ENCODE measurements at regions not wholly inside any gene's neighbourhood (a gene's known extent, or its start where the extent isn't known, plus 50 kb on each side); places are given as distances from the start of the nearest gene placed in this dataset.

DNA sequence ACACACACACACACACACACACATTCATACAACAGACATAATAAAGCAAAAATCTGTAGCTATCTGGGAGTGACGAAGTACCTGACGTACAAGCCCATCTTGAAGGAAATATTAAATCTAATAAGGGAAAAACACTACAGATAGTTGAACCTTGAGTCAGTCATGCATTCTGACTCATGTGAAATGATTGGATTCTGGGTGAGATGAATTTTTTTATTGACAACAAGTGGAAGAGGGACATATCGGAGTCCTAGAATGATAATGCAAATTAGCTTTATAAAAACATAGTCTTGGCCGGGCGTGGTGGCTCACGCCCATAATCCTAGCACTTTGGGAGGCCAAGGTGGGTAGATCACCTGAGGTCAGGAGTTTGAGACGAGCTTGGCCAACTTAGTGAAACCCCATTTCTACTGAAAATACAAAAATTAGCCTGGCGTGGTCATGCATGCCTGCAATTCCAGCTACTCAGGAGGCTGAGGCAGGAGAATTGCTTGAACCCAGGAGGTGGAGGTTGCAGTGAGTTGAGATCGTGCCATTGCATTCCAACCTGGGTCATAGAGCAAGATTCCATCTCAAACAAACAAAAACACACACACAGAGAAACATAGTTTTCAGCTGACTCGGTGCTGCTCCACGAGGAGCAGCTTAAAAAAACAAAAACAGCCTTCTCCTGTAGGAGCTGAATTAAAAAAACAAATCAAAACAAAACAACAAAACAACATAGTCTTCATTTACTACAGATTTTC, 154.4 kb upstream of the MKLN1 start (continued):
- TF ChIP-seq, protein P1, sequence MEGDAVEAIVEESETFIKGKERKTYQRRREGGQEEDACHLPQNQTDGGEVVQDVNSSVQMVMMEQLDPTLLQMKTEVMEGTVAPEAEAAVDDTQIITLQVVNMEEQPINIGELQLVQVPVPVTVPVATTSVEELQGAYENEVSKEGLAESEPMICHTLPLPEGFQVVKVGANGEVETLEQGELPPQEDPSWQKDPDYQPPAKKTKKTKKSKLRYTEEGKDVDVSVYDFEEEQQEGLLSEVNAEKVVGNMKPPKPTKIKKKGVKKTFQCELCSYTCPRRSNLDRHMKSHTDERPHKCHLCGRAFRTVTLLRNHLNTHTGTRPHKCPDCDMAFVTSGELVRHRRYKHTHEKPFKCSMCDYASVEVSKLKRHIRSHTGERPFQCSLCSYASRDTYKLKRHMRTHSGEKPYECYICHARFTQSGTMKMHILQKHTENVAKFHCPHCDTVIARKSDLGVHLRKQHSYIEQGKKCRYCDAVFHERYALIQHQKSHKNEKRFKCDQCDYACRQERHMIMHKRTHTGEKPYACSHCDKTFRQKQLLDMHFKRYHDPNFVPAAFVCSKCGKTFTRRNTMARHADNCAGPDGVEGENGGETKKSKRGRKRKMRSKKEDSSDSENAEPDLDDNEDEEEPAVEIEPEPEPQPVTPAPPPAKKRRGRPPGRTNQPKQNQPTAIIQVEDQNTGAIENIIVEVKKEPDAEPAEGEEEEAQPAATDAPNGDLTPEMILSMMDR (IDR thresholded peaks at IDR 0.05) = no peak

DNA sequence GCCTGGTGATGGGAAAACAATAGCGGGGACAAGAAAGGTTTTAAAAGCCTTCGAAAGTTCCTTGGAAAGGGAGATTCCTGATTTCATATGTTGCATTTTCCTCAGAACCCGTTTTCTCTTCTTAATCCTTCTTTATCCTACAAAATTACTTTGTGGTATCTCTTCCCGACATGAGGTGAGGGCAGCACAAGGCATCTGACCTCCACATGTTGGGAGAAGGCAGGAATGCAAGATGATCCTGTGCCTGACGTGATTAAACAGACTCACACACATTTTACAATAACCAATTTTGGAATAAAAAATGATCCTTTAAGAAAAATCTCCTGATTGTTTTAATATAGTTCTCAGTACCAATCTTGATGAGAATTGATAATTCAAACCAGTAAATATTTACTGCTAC, 153.3 kb upstream of the MKLN1 start:
- Mint-ChIP-seq H3K27ac (no peak overlapping the region), H3K27me3 (ENCODE audit: low read depth) (no peaks in the 10 kb centered on the region), H3K4me1 (no peaks in the 10 kb centered on the region), H3K36me3 (no peaks in the 10 kb centered on the region), H3K4me3 (no peak overlapping the region), H3K9me3 (peaks cover 3% of the 10 kb centered on the region; the same call in 1 of the 2 replicates)
- CTCF ChIA-PET = no interaction called here
- POLR2A ChIA-PET = no interaction called here
- ATAC-seq (no peak), DNase-seq (ENCODE audit: low spot score) (no peak)
- TF ChIP-seq SMAD4 (CRISPR knock-in tag; IDR thresholded peaks at IDR 0.05) (no peak), FOXP1 (CRISPR knock-in tag; IDR thresholded peaks at IDR 0.05; ENCODE audit: borderline replicate concordance) (no peak), ZNF317 (CRISPR knock-in tag; IDR thresholded peaks at IDR 0.05; ENCODE audit: borderline replicate concordance, low read depth) (no peak), SOX15 (CRISPR knock-in tag; IDR thresholded peaks at IDR 0.05) (no peak)
- TF ChIP-seq, protein P2, sequence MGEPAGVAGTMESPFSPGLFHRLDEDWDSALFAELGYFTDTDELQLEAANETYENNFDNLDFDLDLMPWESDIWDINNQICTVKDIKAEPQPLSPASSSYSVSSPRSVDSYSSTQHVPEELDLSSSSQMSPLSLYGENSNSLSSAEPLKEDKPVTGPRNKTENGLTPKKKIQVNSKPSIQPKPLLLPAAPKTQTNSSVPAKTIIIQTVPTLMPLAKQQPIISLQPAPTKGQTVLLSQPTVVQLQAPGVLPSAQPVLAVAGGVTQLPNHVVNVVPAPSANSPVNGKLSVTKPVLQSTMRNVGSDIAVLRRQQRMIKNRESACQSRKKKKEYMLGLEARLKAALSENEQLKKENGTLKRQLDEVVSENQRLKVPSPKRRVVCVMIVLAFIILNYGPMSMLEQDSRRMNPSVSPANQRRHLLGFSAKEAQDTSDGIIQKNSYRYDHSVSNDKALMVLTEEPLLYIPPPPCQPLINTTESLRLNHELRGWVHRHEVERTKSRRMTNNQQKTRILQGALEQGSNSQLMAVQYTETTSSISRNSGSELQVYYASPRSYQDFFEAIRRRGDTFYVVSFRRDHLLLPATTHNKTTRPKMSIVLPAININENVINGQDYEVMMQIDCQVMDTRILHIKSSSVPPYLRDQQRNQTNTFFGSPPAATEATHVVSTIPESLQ (CRISPR knock-in tag; IDR thresholded peaks at IDR 0.05) = no peak

DNA sequence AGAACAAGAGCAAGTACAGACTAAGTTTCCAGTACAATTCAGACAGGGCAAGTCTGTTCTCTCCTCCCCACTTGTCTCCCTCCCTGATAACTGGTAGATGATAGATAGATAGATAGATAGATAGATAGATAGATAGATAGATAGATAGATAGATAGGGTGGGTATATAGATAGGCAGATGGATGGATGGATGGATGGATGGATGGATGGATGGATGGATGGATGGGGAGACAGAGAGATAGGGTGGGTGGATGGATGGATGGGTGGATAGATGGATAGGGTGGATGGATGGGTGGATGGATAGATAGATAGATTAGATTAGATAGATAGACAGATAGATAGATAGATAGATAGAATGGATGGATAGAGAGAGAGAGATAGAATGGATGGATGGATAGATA, 152.8 kb upstream of the MKLN1 start:
- H3K27ac Mint-ChIP-seq = no peak overlapping the region
- DNase-seq (ENCODE audit: low spot score) = no peak
- TF ChIP-seq ESRRA (CRISPR knock-in tag; IDR thresholded peaks at IDR 0.05; ENCODE audit: borderline replicate concordance) = no peak
- TF ChIP-seq, protein P3, sequence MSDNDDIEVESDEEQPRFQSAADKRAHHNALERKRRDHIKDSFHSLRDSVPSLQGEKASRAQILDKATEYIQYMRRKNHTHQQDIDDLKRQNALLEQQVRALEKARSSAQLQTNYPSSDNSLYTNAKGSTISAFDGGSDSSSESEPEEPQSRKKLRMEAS (CRISPR knock-in tag; IDR thresholded peaks at IDR 0.05) = no peak
- TF ChIP-seq, protein P4, sequence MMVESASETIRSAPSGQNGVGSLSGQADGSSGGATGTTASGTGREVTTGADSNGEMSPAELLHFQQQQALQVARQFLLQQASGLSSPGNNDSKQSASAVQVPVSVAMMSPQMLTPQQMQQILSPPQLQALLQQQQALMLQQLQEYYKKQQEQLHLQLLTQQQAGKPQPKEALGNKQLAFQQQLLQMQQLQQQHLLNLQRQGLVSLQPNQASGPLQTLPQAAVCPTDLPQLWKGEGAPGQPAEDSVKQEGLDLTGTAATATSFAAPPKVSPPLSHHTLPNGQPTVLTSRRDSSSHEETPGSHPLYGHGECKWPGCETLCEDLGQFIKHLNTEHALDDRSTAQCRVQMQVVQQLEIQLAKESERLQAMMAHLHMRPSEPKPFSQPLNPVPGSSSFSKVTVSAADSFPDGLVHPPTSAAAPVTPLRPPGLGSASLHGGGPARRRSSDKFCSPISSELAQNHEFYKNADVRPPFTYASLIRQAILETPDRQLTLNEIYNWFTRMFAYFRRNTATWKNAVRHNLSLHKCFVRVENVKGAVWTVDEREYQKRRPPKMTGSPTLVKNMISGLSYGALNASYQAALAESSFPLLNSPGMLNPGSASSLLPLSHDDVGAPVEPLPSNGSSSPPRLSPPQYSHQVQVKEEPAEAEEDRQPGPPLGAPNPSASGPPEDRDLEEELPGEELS (CRISPR knock-in tag; IDR thresholded peaks at IDR 0.05) = no peak
- TF ChIP-seq EMX1 (CRISPR knock-in tag; IDR thresholded peaks at IDR 0.05) = no peak
- TF ChIP-seq KAT7 (CRISPR knock-in tag; IDR thresholded peaks at IDR 0.05; ENCODE audit: borderline replicate concordance) = no peak
- TF ChIP-seq ZNF671 (CRISPR knock-in tag; IDR thresholded peaks at IDR 0.05) = no peak
- TF ChIP-seq GTF2I (CRISPR knock-in tag; conservative IDR thresholded peaks at IDR 0.05) = no peak
- no peak for TF ChIP-seq TP53 (CRISPR knock-in tag; IDR thresholded peaks at IDR 0.05)
- TF ChIP-seq RORB (CRISPR knock-in tag; IDR thresholded peaks at IDR 0.05) = no peak
- TF ChIP-seq, protein P5, sequence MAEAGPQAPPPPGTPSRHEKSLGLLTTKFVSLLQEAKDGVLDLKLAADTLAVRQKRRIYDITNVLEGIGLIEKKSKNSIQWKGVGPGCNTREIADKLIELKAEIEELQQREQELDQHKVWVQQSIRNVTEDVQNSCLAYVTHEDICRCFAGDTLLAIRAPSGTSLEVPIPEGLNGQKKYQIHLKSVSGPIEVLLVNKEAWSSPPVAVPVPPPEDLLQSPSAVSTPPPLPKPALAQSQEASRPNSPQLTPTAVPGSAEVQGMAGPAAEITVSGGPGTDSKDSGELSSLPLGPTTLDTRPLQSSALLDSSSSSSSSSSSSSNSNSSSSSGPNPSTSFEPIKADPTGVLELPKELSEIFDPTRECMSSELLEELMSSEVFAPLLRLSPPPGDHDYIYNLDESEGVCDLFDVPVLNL (CRISPR knock-in tag; IDR thresholded peaks at IDR 0.05; ENCODE audit: borderline replicate concordance, low read depth) = no peak
- no peak for TF ChIP-seq HMGA2 (CRISPR knock-in tag; IDR thresholded peaks at IDR 0.05)
- no peak for TF ChIP-seq SP1 (CRISPR knock-in tag; conservative IDR thresholded peaks at IDR 0.05)
- no peak for TF ChIP-seq SMAD4 (CRISPR knock-in tag; IDR thresholded peaks at IDR 0.05)
- no peak for TF ChIP-seq ZNF138 (CRISPR knock-in tag; conservative IDR thresholded peaks at IDR 0.05)
- no peak for TF ChIP-seq SMAD3 (CRISPR knock-in tag; IDR thresholded peaks at IDR 0.05; ENCODE audit: borderline replicate concordance)
- TF ChIP-seq CBFB (CRISPR knock-in tag; IDR thresholded peaks at IDR 0.05; ENCODE audit: low read depth) = no peak
- ATAC-seq = no peak
- no peaks in the 10 kb centered on the region for H3K4me1 Mint-ChIP-seq
- peaks cover 3% of the 10 kb centered on the region; the same call in 1 of the 2 replicates for H3K9me3 Mint-ChIP-seq
- no peaks in the 10 kb centered on the region for H3K27me3 Mint-ChIP-seq (ENCODE audit: low read depth)
- ChIA-PET POLR2A (no interaction called here), CTCF (no interaction called here)
- H3K36me3 Mint-ChIP-seq = no peaks in the 10 kb centered on the region
- H3K4me3 Mint-ChIP-seq = no peak overlapping the region

Data from WTC11 (cell line).